Left renal cortex interstitium (tissue), 4 donors: ENCODE measurements at regions not wholly inside any gene's neighbourhood (a gene's known extent, or its start where the extent isn't known, plus 50 kb on each side); places are given as distances from the start of the nearest gene placed in this dataset.

Experiments used
- DNase-seq, 4 donors: peaks; one replicate each; pipeline ENCODE4 v3.0.0-alpha.2; 2013; ENCODE audit warnings: low read depth in 4 of 4, low spot score in 2 of 4, missing footprints in 1 of 4

DNA sequence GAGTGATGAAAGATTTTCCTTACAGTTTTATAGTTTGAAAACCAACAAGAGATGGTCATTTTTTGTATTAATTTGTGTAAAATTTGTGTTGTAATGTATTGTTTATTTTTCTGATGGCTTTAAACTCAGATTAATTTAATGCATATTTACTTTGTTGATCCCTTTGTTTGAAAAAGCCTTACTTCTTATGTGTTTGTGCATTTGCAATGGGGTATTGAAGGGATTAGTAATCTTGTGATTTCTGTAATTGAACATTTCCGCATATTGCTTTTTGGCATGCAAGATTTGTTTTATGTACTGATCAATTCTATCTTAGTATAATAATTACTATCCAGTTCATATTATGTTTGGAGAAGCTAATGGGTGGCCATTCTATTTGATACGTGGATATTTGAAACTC lies 98.4 kb upstream of the ROBO1 start:
- no peak for DNase-seq

- no peak for DNase-seq
These were observed 96.3 kb upstream of the ROBO1 start for GRCh38 chr3:79864077-79864476.

GRCh38 chr3:79848876-79849275 lies 81.1 kb upstream of the ROBO1 start:
- no peak for DNase-seq

GRCh38 chr3:79847928-79848327 lies 80.1 kb upstream of the ROBO1 start:
- no peak for DNase-seq

- DNase-seq, result no peak
These were observed 78.5 kb upstream of the ROBO1 start for GRCh38 chr3:79846148-79846933.

DNA sequence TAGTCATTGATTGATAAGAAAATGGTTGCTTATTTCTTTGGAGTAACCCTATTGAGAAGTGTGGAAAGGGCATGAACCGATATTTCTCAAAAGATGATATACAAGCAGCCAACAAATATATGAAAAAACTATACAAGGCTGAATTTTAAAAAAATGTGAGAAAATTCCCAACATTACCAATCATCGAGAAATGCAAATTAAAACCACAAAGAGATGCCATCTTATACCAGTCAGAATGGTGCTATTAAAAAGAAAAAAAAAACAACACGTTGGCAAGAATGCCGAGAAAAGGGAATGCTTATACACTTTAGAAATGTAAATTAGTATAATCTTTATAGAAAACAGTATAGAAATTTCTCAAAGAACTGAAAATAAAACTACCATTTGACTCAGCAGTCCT lies 77.7 kb upstream of the ROBO1 start:
- DNase-seq, result no peak

DNA sequence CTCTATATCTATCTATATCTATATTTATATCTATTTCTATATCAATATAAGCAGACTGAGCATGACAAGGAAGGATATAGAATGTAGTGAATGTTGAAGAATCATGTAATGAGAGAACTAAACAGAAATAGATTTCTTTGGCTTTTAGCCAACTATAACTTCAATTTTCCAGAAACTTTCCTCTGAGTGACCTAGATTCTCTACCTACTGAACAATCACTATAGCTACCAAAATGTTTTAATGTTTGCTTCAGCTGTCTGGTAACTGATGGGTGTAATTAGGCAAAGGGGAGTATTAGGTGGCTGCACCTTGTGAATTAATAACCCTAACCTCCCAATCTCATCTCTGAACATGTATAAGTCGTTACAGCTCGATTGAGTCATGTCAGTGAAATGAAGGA lies 76.4 kb upstream of the ROBO1 start:
- DNase-seq, result no peak

GRCh38 chr3:79843180-79843579 lies 75.4 kb upstream of the ROBO1 start:
- DNase-seq, result no peak

GRCh38 chr3:79835701-79836100 lies 67.9 kb upstream of the ROBO1 start:
- DNase-seq, result no peak

GRCh38 chr3:79824166-79824565 lies 56.4 kb upstream of the ROBO1 start:
- DNase-seq, result no peak

DNA sequence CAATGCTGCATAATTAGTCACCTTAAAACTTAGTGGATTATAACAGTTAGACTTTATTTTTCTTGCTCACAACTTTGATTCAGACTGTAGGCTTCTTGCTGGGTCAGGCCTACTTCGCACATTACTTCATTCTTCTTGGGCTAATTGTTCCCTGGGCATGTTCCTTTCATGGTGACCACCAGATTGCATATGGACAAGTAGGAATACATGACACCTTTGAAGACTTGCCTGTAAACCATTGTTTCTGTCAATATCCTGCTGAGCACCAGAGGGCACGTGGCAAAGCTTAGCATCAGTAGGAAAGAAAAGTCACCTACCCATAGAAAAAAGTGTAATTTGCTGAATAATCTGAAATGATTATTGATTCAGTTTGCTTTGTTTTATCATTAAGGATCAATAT lies 54.3 kb upstream of the ROBO1 start:
- DNase-seq, result no peak

GRCh38 chr3:79820089-79820488 lies 52.3 kb upstream of the ROBO1 start:
- DNase-seq, result no peak

GRCh38 chr3:79818015-79818414 lies 50.2 kb upstream of the ROBO1 start:
- DNase-seq, result no peak
